ENCODE measurements at regions not wholly inside any gene's neighbourhood (a gene's known extent, or its start where the extent isn't known, plus 50 kb on each side); places are given as distances from the start of the nearest gene placed in this dataset.

DNA sequence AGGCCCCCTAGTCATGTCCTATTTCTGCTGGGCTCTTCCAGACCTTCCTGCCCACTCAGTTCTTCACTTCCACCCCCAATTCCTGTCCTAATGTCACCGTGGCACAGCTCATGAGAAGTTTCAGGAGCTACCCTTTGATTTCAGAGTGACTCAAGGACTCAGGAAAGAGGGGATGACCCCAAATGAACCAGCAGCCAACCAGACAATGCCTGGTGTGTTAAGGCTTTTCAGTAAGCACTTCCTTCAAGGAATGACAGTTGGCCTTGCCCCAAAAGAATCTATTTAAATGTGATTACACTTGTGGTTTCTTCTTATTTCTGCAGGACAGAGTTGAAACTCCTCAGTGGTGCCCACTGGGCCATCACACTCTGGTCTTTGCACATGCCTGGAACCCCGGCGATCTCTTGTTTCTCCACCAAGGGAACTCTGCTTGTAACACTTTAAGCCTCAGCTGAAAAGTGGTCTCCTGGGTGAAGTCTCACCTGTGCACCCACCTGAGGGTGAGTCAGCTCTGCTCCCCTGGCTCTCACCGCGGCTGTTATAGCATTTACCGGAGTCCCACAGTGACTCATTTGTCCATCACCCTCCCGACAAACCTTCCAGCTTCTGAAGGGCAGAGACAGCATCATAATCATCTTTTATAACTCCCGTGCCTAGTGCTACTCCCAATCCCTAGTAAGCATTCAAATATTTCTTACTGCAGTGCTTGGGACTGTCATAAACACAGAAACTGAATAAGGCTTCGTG is 123.0 kb upstream of the SVIL start:
- H3K27me3 ChIP-seq (ENCODE audit: control insufficient read depth in 1 of 2, insufficient read depth in 2 of 2, low read length in 2 of 2) = no peaks in the 10 kb centered on the region
- H3K4me1 ChIP-seq (ENCODE audit: insufficient read depth, low read length) = peaks cover 19% of the 10 kb centered on the region
- no peaks in the 10 kb centered on the region for H3K36me3 ChIP-seq (ENCODE audit: insufficient read depth, low read length)
- H3K27ac ChIP-seq (ENCODE audit: low read depth, low read length) = peak overlapping the region; percentile 39
- H3K4me3 ChIP-seq (ENCODE audit: low read depth in 1 of 2, low read length in 2 of 2) = no peak overlapping the region
- no peaks in the 10 kb centered on the region for H3K9me3 ChIP-seq (ENCODE audit: low read length)
- no peak overlapping the region for H3K9ac ChIP-seq (ENCODE audit: low read length)

DNA sequence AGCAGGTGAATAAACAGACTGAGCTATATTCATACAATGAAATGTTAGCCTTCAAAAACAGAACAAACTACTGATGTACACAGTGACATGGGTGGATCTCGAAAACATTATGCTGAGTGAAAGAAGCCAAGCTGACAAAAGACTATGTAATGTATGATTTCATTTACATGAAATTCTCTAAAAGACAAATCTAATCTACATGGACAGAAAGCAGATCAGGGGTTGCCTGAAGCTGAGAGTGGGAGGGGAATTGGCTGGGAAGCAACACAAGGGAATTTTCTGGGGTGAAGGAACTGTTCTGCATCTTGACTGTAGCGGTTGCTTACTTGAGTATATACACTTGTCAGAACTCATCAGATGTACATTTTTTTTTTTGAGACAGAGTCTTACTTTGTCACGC is 121.7 kb upstream of the SVIL start:
- no peaks in the 10 kb centered on the region for H3K36me3 ChIP-seq (ENCODE audit: insufficient read depth, low read length)
- no peak overlapping the region for H3K4me3 ChIP-seq (ENCODE audit: low read depth in 1 of 2, low read length in 2 of 2)
- H3K9ac ChIP-seq (ENCODE audit: low read length) = no peak overlapping the region
- H3K9me3 ChIP-seq (ENCODE audit: low read length) = no peaks in the 10 kb centered on the region
- H3K4me1 ChIP-seq (ENCODE audit: insufficient read depth, low read length) = peaks cover 19% of the 10 kb centered on the region
- H3K27ac ChIP-seq (ENCODE audit: low read depth, low read length) = no peak overlapping the region
- H3K27me3 ChIP-seq (ENCODE audit: control insufficient read depth in 1 of 2, insufficient read depth in 2 of 2, low read length in 2 of 2) = no peaks in the 10 kb centered on the region

DNA sequence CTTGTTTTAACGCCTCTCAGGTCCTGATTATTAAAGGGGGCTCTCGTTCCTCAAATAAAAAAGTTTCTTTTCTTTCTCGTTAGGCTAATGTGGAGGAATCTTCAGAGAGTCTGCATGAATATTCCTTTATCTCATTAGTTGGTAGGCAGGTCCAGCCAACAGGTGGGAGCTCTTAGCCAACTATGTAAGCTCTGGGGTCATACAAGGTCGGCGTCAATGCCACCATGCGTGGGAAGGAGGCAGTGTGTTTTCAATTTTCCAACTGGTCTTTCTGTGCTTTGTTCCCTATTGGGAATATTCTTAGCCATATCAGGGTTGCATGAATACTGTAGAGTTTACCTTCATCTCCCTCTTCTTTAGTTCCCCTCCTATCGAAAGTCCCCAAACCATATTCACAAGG is 118.5 kb upstream of the SVIL start:
- H3K4me3 ChIP-seq (ENCODE audit: low read depth in 1 of 2, low read length in 2 of 2) = no peak overlapping the region
- no peaks in the 10 kb centered on the region for H3K9me3 ChIP-seq (ENCODE audit: low read length)
- no peak overlapping the region for H3K9ac ChIP-seq (ENCODE audit: low read length)
- no peak overlapping the region for H3K27ac ChIP-seq (ENCODE audit: low read depth, low read length)
- no peaks in the 10 kb centered on the region for H3K36me3 ChIP-seq (ENCODE audit: insufficient read depth, low read length)
- H3K27me3 ChIP-seq (ENCODE audit: control insufficient read depth in 1 of 2, insufficient read depth in 2 of 2, low read length in 2 of 2) = no peaks in the 10 kb centered on the region
- H3K4me1 ChIP-seq (ENCODE audit: insufficient read depth, low read length) = peaks cover 16% of the 10 kb centered on the region

- H3K36me3 ChIP-seq (ENCODE audit: insufficient read depth, low read length) = no peaks in the 10 kb centered on the region
- H3K27me3 ChIP-seq (ENCODE audit: control insufficient read depth in 1 of 2, insufficient read depth in 2 of 2, low read length in 2 of 2) = no peaks in the 10 kb centered on the region
- no peak overlapping the region for H3K27ac ChIP-seq (ENCODE audit: low read depth, low read length)
- no peaks in the 10 kb centered on the region for H3K9me3 ChIP-seq (ENCODE audit: low read length)
- no peak overlapping the region for H3K4me3 ChIP-seq (ENCODE audit: low read depth in 1 of 2, low read length in 2 of 2)
- H3K9ac ChIP-seq (ENCODE audit: low read length) = no peak overlapping the region
- peaks cover 7% of the 10 kb centered on the region for H3K4me1 ChIP-seq (ENCODE audit: insufficient read depth, low read length)
Measured at GRCh38 chr10:29751684-29752083, 116.9 kb upstream of the SVIL start.

DNA sequence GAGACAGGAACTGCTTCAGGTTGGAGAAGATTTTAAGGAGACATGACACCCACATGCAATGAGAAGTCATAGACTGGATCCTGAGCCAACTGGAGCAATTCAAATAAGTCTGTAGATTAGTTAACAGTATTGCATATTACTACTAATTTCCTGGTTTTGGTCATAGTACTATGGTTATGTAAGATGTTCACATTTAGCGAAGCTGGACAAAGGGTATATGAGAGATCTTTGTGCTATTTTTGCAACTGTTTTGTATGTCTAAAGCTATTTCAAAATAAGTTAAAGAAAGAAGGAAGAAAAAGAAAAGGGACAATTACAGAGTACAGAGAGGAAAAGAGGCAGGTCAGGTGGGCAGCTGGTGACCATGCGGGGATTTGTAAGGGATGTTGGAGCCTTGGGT is 116.5 kb upstream of the SVIL start:
- H3K36me3 ChIP-seq (ENCODE audit: insufficient read depth, low read length) = no peaks in the 10 kb centered on the region
- H3K9ac ChIP-seq (ENCODE audit: low read length) = no peak overlapping the region
- no peak overlapping the region for H3K27ac ChIP-seq (ENCODE audit: low read depth, low read length)
- no peaks in the 10 kb centered on the region for H3K27me3 ChIP-seq (ENCODE audit: control insufficient read depth in 1 of 2, insufficient read depth in 2 of 2, low read length in 2 of 2)
- H3K9me3 ChIP-seq (ENCODE audit: low read length) = no peaks in the 10 kb centered on the region
- H3K4me1 ChIP-seq (ENCODE audit: insufficient read depth, low read length) = peaks cover 7% of the 10 kb centered on the region
- H3K4me3 ChIP-seq (ENCODE audit: low read depth in 1 of 2, low read length in 2 of 2) = no peak overlapping the region

- Histone ChIP-seq H3K36me3 (ENCODE audit: insufficient read depth, low read length) (no peaks in the 10 kb centered on the region), H3K4me1 (ENCODE audit: insufficient read depth, low read length) (peaks cover 10% of the 10 kb centered on the region), H3K9ac (ENCODE audit: low read length) (no peak overlapping the region), H3K9me3 (ENCODE audit: low read length) (no peaks in the 10 kb centered on the region), H3K4me3 (ENCODE audit: low read depth in 1 of 2, low read length in 2 of 2) (no peak overlapping the region), H3K27me3 (ENCODE audit: control insufficient read depth in 1 of 2, insufficient read depth in 2 of 2, low read length in 2 of 2) (no peaks in the 10 kb centered on the region), H3K27ac (ENCODE audit: low read depth, low read length) (no peak overlapping the region)
Measured at GRCh38 chr10:29749150-29749549, 114.4 kb upstream of the SVIL start.

- H3K4me1 ChIP-seq (ENCODE audit: insufficient read depth, low read length) = peaks cover 10% of the 10 kb centered on the region
- H3K9ac ChIP-seq (ENCODE audit: low read length) = no peak overlapping the region
- H3K36me3 ChIP-seq (ENCODE audit: insufficient read depth, low read length) = no peaks in the 10 kb centered on the region
- no peak overlapping the region for H3K4me3 ChIP-seq (ENCODE audit: low read depth in 1 of 2, low read length in 2 of 2)
- H3K9me3 ChIP-seq (ENCODE audit: low read length) = no peaks in the 10 kb centered on the region
- H3K27ac ChIP-seq (ENCODE audit: low read depth, low read length) = no peak overlapping the region
- H3K27me3 ChIP-seq (ENCODE audit: control insufficient read depth in 1 of 2, insufficient read depth in 2 of 2, low read length in 2 of 2) = no peaks in the 10 kb centered on the region
Measured at GRCh38 chr10:29748109-29748650, 113.4 kb upstream of the SVIL start.

DNA sequence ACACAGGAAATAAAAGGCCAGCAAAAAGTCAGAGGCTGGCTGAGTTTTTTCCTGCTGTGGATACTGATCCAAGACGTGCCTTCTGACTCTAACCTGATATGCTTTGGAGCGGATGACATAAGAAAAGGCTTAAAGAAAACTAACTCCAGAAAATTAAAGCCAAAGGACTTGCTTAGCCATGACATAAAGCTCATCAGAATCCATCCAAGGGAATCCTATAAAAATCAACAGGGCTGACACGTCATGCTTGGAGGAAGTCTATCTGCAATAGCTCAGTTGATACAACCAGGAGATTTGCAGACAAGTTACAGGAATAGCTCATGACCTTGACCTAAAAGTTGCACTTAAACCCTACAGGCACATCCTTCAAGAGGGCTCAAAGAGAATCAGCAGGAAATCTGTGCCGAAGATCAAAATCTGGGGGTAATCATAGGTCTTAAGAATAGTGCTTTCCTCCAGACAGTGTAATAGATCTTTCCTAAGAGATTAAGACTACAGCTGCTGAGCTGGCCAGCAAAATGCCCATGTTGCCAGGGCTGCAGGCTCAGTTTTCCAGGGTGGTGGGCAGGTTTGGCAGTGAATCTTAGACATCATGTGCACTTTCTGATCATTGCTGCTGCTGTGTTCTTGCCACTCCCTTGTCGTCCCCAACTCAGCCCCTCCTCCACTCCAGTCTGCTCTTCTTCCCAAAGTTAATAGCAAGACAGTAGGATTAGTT is 111.5 kb upstream of the SVIL start:
- H3K4me1 ChIP-seq (ENCODE audit: insufficient read depth, low read length) = peaks cover 13% of the 10 kb centered on the region
- H3K9ac ChIP-seq (ENCODE audit: low read length) = no peak overlapping the region
- H3K36me3 ChIP-seq (ENCODE audit: insufficient read depth, low read length) = no peaks in the 10 kb centered on the region
- H3K27ac ChIP-seq (ENCODE audit: low read depth, low read length) = peak overlapping the region; percentile 27
- no peaks in the 10 kb centered on the region for H3K9me3 ChIP-seq (ENCODE audit: low read length)
- no peaks in the 10 kb centered on the region for H3K27me3 ChIP-seq (ENCODE audit: control insufficient read depth in 1 of 2, insufficient read depth in 2 of 2, low read length in 2 of 2)
- no peak overlapping the region for H3K4me3 ChIP-seq (ENCODE audit: low read depth in 1 of 2, low read length in 2 of 2)

GRCh38 chr10:29740981-29741545 is 106.3 kb upstream of the SVIL start:
- H3K36me3 ChIP-seq (ENCODE audit: insufficient read depth, low read length) = no peaks in the 10 kb centered on the region
- no peaks in the 10 kb centered on the region for H3K27me3 ChIP-seq (ENCODE audit: control insufficient read depth in 1 of 2, insufficient read depth in 2 of 2, low read length in 2 of 2)
- H3K9ac ChIP-seq (ENCODE audit: low read length) = no peak overlapping the region
- no peaks in the 10 kb centered on the region for H3K9me3 ChIP-seq (ENCODE audit: low read length)
- no peak overlapping the region for H3K4me3 ChIP-seq (ENCODE audit: low read depth in 1 of 2, low read length in 2 of 2)
- H3K4me1 ChIP-seq (ENCODE audit: insufficient read depth, low read length) = peaks cover 17% of the 10 kb centered on the region
- H3K27ac ChIP-seq (ENCODE audit: low read depth, low read length) = peak overlapping the region; percentile 2

GRCh38 chr10:29738341-29738740 is 103.6 kb upstream of the SVIL start:
- Histone ChIP-seq H3K9ac (ENCODE audit: low read length) (no peak overlapping the region), H3K27ac (ENCODE audit: low read depth, low read length) (no peak overlapping the region), H3K36me3 (ENCODE audit: insufficient read depth, low read length) (peaks cover 5% of the 10 kb centered on the region), H3K4me1 (ENCODE audit: insufficient read depth, low read length) (peaks cover 26% of the 10 kb centered on the region), H3K4me3 (ENCODE audit: low read depth in 1 of 2, low read length in 2 of 2) (no peak overlapping the region), H3K9me3 (ENCODE audit: low read length) (no peaks in the 10 kb centered on the region), H3K27me3 (ENCODE audit: control insufficient read depth in 1 of 2, insufficient read depth in 2 of 2, low read length in 2 of 2) (no peaks in the 10 kb centered on the region)

DNA sequence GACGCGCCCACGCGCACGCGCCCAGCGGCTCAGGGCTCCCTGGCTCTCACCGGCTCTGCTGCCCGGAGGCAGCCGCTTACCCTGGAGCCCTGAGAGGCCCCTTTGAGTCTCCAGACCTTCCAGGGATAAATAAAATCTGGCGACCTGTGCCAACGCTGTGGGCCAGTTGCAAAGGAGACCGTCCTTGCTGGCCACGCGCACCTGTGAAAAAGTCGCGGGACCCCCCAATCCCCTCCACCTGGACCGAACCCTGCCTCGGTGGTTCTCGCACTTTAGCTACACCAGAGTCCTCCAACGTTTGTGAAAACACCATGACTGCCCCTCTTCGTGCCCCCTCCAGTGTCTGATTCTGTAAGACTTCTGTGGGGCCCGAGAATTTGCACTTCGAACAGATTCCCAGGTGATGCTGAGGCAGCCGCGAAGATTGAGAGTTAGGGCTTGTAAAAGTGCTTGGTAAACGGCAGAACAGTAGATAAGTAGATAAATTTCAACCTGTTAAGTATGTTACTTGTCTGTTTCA is 102.4 kb upstream of the SVIL start:
- Histone ChIP-seq H3K4me3 (ENCODE audit: low read depth in 1 of 2, low read length in 2 of 2) (peak overlapping the region in 1 of 2 donors; percentile 58), H3K27me3 (ENCODE audit: control insufficient read depth in 1 of 2, insufficient read depth in 2 of 2, low read length in 2 of 2) (no peaks in the 10 kb centered on the region), H3K36me3 (ENCODE audit: insufficient read depth, low read length) (peaks cover 5% of the 10 kb centered on the region), H3K27ac (ENCODE audit: low read depth, low read length) (peak overlapping the region; percentile 92), H3K4me1 (ENCODE audit: insufficient read depth, low read length) (peaks cover 33% of the 10 kb centered on the region), H3K9me3 (ENCODE audit: low read length) (no peaks in the 10 kb centered on the region), H3K9ac (ENCODE audit: low read length) (peak overlapping the region; percentile 51)
